K562 (cell line): ENCODE measurements at regions not wholly inside any gene's neighbourhood (a gene's known extent, or its start where the extent isn't known, plus 50 kb on each side); places are given as distances from the start of the nearest gene placed in this dataset.
"Not testable (repeated sequence)": the region's sequence is repeated elsewhere in the genome, so short reads cannot be mapped to it uniquely, and the experiment has no call there.

Experiments used
- ATAC-seq: fragments of 200-7000 bp; cut with Tn5 transposase; 3 replicates; pipeline ENCODE4 v1.9.1; 2020; ENCODE audit warnings: moderate library complexity
- BruUV-seq: library from RNA; stranded (reverse); fragments of 400-500 nt; replicated peaks from 2 replicates; lab custom pipeline; 2021; lab: Mats Ljungman, UMichigan
- CTCF ChIA-PET: fragments of 300-600 bp; formaldehyde crosslinking; extraction: SDS; loops from one replicate; lab custom pipeline; 2021; ENCODE audit warnings: low intra/inter-chr PET ratio; lab: Yijun Ruan, JAX
- POLR2A ChIA-PET: fragments of 300-600, 350-650 bp; sonication (Branson Sonifier 250); formaldehyde crosslinking; extraction: SDS; loops from one replicate; lab custom pipeline; 2021; ENCODE audit warnings: antibody characterized with exemption, inconsistent platforms; lab: Yijun Ruan, JAX
- DNase-seq, 4 experiments: peaks; one replicate each; pipeline versions ENCODE4 v3.0.0 to v3.0.0-alpha.2; 2011 to 2018; ENCODE audit warnings: low spot score in 3 of 4, mixed read lengths in 3 of 4; ENCODE audit errors: extremely low read depth in 1 of 4
- FAIRE-seq: peaks from 2 replicates; lab custom pipeline; 2011; peaks lifted over from hg19 to GRCh38; lab: Jason Lieb, UNC
- H2AFZ ChIP-seq: 2 replicates; pipeline ENCODE4 v1.6.0; 2011; ENCODE audit warnings: low read depth, low read length, control low read depth, inconsistent platforms
- H3K27ac ChIP-seq: fragments of 200-600 bp; 3 replicates; pipeline ENCODE4 v1.8.0; 2011; ENCODE audit warnings: low read depth, mild to moderate bottlenecking, control low read depth, inconsistent platforms, low read length, moderate library complexity, mixed read lengths; ENCODE audit errors: extremely low read depth
- H3K27me3 ChIP-seq, 2 experiments: fragments of 300-600 bp in 1 of 2; 2 replicates in 1 of 2; 3 replicates in 1 of 2; pipeline versions ENCODE4 v1.6.0 to v1.8.0; 2011; ENCODE audit warnings: inconsistent platforms in 2 of 2, low read length in 2 of 2, mild to moderate bottlenecking in 1 of 2, mixed read lengths in 1 of 2, moderate library complexity in 1 of 2; ENCODE audit not compliant: control insufficient read depth in 2 of 2, insufficient read depth in 2 of 2
- H3K36me3 ChIP-seq: fragments of 300-600 bp; 3 replicates; pipeline ENCODE4 v1.8.0; 2011; ENCODE audit warnings: mild to moderate bottlenecking, low read length, inconsistent platforms; ENCODE audit not compliant: control insufficient read depth, insufficient read depth
- H3K4me1 ChIP-seq, 2 experiments: fragments of 200-600 bp in 1 of 2; replicated peaks in 1 of 2; 2 replicates in 1 of 2; 3 replicates in 1 of 2; pipeline versions ENCODE4 v1.5.1 to v1.8.0; 2011; ENCODE audit warnings: inconsistent platforms in 2 of 2, low read length in 2 of 2, mild to moderate bottlenecking in 1 of 2, mixed read lengths in 1 of 2, moderate library complexity in 1 of 2; ENCODE audit not compliant: control insufficient read depth in 2 of 2, insufficient read depth in 2 of 2
- H3K4me2 ChIP-seq: 2 replicates; pipeline ENCODE4 v1.6.1; 2011; ENCODE audit warnings: low read length, control low read depth, inconsistent platforms, mixed read lengths; ENCODE audit not compliant: insufficient read depth
- H3K4me3 ChIP-seq: fragments of 200-600 bp; sonication (generic), shearing (Covaris generic); 2 replicates; pipeline ENCODE4 v1.5.1; 2016; ENCODE audit warnings: control low read depth, inconsistent platforms
- H3K79me2 ChIP-seq: fragments of 200-600 bp; 3 replicates; pipeline ENCODE4 v1.8.0; 2011; ENCODE audit warnings: low read length, inconsistent platforms; ENCODE audit not compliant: control insufficient read depth, insufficient read depth
- H3K9ac ChIP-seq, 2 experiments: 2 replicates each; pipeline versions ENCODE4 v1.6.0 to v1.6.1; 2011; ENCODE audit warnings: low read depth in 2 of 2, low read length in 2 of 2, control low read depth in 1 of 2, inconsistent platforms in 1 of 2, mild to moderate bottlenecking in 1 of 2, mixed read lengths in 1 of 2; ENCODE audit not compliant: insufficient read depth in 1 of 2
- H3K9me1 ChIP-seq: one replicate; pipeline ENCODE4 v1.6.0; 2011; ENCODE audit warnings: inconsistent platforms, mild to moderate bottlenecking, low read length, moderate library complexity; ENCODE audit not compliant: control insufficient read depth, insufficient read depth
- H3K9me3 ChIP-seq: replicated peaks from 2 replicates; pipeline ENCODE4 v1.5.1; 2011; ENCODE audit warnings: low read depth, low read length, inconsistent platforms; ENCODE audit not compliant: control insufficient read depth, insufficient read depth
- H4K20me1 ChIP-seq: replicated peaks from 2 replicates; pipeline ENCODE4 v1.6.1; 2011; ENCODE audit warnings: low read length, inconsistent platforms, mixed read lengths; ENCODE audit not compliant: control insufficient read depth, insufficient read depth
- PCBP1 ChIP-seq: fragments of 200-400 bp; formaldehyde crosslinking; IDR thresholded peaks from 2 replicates; pipeline ENCODE4 v1.6.1; 2018; ENCODE audit warnings: mild to moderate bottlenecking, low read depth, low read length; ENCODE audit not compliant: poor library complexity, severe bottlenecking
- YY1 ChIP-seq, 3 experiments: IDR thresholded peaks; 2 replicates each; pipeline ENCODE4 v1.6.1; 2011; ENCODE audit warnings: low read length in 2 of 3, mild to moderate bottlenecking in 2 of 3, moderate library complexity in 2 of 3, borderline replicate concordance in 1 of 3, control low read depth in 1 of 3, low read depth in 1 of 3; ENCODE audit not compliant: insufficient read depth in 3 of 3, insufficient replicate concordance in 2 of 3, control insufficient read depth in 1 of 3, insufficient read length in 1 of 3; ENCODE audit errors: extremely low read depth in 1 of 3
- ZBTB9 ChIP-seq: fragments of 450-650 bp; formaldehyde crosslinking; IDR thresholded peaks from 2 replicates; pipeline ENCODE4 v1.4.0; 2020; ENCODE audit warnings: mild to moderate bottlenecking, moderate library complexity
- in situ Hi-C: fragments of 300-500 bp; cut with MboI; formaldehyde crosslinking; loops from 4 replicates; pipeline ENCODE4 v1.15.0; 2018; ENCODE audit warnings: inconsistent platforms, mixed read lengths
- intact Hi-C: fragments of 100-400 bp; cut with micrococcal nuclease; formaldehyde crosslinking; loops from 2 replicates; pipeline ENCODE4 v1.14.2; 2022
- TF ChIP-seq, protein P1 (sequence below): IDR thresholded peaks from 2 replicates; pipeline ENCODE4 v1.6.1; 2014; ENCODE audit warnings: antibody characterized with exemption

- TF ChIP-seq, protein P1, sequence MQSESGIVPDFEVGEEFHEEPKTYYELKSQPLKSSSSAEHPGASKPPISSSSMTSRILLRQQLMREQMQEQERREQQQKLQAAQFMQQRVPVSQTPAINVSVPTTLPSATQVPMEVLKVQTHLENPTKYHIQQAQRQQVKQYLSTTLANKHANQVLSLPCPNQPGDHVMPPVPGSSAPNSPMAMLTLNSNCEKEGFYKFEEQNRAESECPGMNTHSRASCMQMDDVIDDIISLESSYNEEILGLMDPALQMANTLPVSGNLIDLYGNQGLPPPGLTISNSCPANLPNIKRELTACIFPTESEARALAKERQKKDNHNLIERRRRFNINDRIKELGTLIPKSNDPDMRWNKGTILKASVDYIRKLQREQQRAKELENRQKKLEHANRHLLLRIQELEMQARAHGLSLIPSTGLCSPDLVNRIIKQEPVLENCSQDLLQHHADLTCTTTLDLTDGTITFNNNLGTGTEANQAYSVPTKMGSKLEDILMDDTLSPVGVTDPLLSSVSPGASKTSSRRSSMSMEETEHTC = no peak
- no peak for TF ChIP-seq ZBTB9 (CRISPR knock-in tag)
- TF ChIP-seq YY1 (IDR thresholded peaks at IDR 0.05; ENCODE audit: borderline replicate concordance in 1 of 3, control insufficient read depth in 1 of 3, extremely low read depth in 1 of 3, insufficient read depth in 3 of 3, insufficient read length in 1 of 3, insufficient replicate concordance in 2 of 3, low read depth in 1 of 3, low read length in 2 of 3) = no peak
- TF ChIP-seq PCBP1 = no peak
Observed at GRCh38 chr4:13821522-13821921, 194.0 kb upstream of the BOD1L1 start (continued).

GRCh38 chr4:13825822-13826221 lies 198.3 kb upstream of the BOD1L1 start:
- H3K79me2 ChIP-seq, H3K27ac ChIP-seq, H3K4me1 ChIP-seq, H3K27me3 ChIP-seq, H3K9me1 ChIP-seq, H4K20me1 ChIP-seq, DNase-seq, H3K9me3 ChIP-seq, intact Hi-C loops, ATAC-seq, in situ Hi-C loops, H3K36me3 ChIP-seq, H2AFZ ChIP-seq, BruUV-seq, H3K4me2 ChIP-seq, H3K9ac ChIP-seq, FAIRE-seq, CTCF ChIA-PET, H3K4me3 ChIP-seq: not testable (repeated sequence)
- POLR2A ChIA-PET = interaction anchor here (0.7 kb wide), 1 partner anchor 143 kb away, joined by 3 read pairs; no protein-coding TSS in a partner anchor
